ENCODE measurements at regions not wholly inside any gene's neighbourhood (a gene's known extent, or its start where the extent isn't known, plus 50 kb on each side); places are given as distances from the start of the nearest gene placed in this dataset.

DNA sequence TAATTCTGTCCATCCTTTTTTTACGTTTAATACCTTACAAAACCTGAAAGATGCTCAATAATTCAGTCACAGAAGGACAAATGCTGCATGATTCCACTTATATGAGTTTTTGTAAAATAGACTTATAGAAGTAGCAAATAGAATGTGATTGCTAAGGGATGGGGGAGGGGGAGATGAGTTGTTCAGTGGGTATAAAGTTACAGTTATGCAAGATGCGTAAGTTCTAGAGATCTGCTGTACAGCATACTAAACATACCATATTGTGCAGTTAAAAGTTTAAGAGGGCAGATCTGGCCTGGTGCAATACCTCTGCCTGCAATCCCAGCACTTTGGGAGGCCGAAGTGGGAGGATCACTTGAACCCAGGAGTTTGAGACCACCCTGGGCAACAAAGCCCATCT lies 78.8 kb downstream of the TET3 start:
- TF ChIP-seq, protein P1, sequence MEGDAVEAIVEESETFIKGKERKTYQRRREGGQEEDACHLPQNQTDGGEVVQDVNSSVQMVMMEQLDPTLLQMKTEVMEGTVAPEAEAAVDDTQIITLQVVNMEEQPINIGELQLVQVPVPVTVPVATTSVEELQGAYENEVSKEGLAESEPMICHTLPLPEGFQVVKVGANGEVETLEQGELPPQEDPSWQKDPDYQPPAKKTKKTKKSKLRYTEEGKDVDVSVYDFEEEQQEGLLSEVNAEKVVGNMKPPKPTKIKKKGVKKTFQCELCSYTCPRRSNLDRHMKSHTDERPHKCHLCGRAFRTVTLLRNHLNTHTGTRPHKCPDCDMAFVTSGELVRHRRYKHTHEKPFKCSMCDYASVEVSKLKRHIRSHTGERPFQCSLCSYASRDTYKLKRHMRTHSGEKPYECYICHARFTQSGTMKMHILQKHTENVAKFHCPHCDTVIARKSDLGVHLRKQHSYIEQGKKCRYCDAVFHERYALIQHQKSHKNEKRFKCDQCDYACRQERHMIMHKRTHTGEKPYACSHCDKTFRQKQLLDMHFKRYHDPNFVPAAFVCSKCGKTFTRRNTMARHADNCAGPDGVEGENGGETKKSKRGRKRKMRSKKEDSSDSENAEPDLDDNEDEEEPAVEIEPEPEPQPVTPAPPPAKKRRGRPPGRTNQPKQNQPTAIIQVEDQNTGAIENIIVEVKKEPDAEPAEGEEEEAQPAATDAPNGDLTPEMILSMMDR (IDR thresholded peaks at IDR 0.05; ENCODE audit: insufficient read depth, low read depth, low read length), result no peak
- H3K4me3 ChIP-seq (ENCODE audit: low read depth, low read length), result no peak overlapping the region
- peak; percentile 48 for DNase-seq (ENCODE audit: low read depth)

DNA sequence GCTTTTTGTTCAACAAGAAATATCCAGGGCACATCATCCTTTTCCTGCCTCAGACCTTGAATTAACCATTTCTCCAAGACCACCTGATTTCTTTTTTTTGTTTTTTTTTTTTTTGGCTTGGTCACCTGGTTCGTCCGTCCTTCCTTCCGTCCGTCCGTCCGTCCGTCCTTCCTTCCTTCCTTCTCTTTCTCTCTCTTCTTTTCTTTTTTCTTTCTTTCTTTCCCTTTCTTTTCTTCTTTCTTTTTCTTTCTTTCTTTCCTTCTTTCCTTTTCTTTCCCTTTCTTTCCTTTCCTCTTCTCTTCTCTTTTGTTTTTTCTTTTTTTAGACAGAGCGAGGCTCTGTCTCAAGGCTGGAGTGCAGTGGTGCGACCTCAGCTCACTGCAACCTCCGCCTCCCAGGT lies 80.7 kb downstream of the TET3 start:
- no peak for DNase-seq (ENCODE audit: low read depth)
- TF ChIP-seq, protein P1 (IDR thresholded peaks at IDR 0.05; ENCODE audit: insufficient read depth, low read depth, low read length), result no peak
- H3K4me3 ChIP-seq (ENCODE audit: low read depth, low read length), result no peak overlapping the region

DNA sequence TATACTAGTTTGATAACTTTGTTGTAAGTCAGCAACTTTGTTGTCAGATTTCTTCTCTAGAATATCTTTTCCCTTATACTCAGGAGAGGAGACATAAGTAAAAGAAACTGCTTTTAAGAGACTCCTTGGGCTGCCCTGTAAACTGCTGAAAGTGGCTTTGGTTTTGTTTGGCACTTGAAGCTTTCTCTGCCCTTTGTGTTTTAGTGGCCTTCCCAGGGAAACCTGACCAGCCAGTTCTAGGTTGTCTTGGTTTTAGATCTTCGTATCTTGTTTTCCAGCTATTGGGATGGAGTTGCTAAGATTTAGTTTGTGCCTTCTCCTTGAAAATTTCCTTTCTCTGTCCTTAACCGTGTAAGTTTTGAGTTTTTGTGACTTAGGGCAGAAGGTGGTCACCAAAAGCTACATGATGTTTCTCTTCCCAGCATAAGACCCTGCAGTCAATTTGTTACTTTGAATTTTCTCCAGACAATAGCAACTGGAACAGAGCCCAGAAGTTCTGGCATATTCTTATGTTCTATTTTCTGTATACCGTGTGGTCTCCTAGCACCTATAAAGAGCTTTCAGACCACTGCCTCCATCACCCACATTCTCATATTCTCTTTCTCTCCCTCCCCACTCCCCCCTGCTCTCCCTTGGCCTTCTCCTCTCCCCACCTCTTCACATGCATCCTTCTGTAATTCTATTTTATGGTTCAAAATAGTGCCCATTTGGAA lies 81.1 kb downstream of the BOLA3 start:
- no peak for DNase-seq (ENCODE audit: low read depth)
- H3K4me3 ChIP-seq (ENCODE audit: low read depth, low read length), result no peak overlapping the region
- TF ChIP-seq, protein P1 (IDR thresholded peaks at IDR 0.05; ENCODE audit: insufficient read depth, low read depth, low read length), result no peak

DNA sequence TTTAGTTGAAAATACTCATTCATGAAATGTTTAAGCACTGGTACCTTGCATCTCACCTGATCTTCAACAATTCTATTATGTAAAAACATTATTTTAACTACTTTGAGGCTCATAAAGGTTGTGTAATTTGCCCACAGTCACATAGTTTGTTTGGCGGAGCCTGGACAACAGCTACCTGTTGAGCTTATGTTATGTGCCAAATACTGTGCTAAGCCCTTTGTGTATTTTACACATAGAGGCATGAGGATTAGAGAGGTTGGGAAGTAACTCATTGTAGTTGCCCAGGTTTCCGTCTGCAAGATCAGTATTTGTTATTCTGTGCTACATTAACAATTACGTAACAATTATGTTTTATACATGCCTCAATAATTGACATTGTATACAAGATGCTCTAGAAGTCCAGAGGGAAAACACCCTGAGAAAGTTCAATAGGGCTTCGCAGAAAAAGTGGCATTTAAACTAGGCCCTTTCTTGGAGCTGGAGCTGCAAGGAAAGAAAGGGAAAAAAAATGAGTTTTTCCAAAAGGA lies 80.4 kb downstream of the BOLA3 start:
- TF ChIP-seq, protein P1 (IDR thresholded peaks at IDR 0.05; ENCODE audit: insufficient read depth, low read depth, low read length), result no peak
- DNase-seq (ENCODE audit: low read depth), result no peak
- H3K4me3 ChIP-seq (ENCODE audit: low read depth, low read length), result no peak overlapping the region

DNA sequence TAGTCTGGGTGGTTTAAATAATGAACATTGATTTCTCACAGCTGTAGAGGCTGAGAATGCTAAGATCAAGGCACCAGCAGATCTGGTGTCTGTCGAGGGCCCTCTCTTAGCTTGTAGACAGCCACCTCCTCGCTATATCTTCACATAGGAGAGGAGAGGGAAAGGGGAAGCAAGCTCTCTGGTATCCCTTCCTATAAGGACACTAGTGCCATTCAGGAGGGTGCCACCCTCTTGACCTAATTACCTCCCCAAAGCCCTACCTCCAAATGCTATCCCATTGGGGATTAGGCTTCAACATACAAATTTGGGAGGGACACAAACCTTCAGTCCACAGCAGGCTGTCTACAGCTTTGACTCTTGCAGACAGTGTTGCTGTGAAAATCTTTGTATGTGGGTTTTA lies 76.7 kb downstream of the BOLA3 start:
- DNase-seq (ENCODE audit: low read depth), result no peak
- TF ChIP-seq, protein P1 (IDR thresholded peaks at IDR 0.05; ENCODE audit: insufficient read depth, low read depth, low read length), result no peak
- H3K4me3 ChIP-seq (ENCODE audit: low read depth, low read length), result no peak overlapping the region

DNA sequence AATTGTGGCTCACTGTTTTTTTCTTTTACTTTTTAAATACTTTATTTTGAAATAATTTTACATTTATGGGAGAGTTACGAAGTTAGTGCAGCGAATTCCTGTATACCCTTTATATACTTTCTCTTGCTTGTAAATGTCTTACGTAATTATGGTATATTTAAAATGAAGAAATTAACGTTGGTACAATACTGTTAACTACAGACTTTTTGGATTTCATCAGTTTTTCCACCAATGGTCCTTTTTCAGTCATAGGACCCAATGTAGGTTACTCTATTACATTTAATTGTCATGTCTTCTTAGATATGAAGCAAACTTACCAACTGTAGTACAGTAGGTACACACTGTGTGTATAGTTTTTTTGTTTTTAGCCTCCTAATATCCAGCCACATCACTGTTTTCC lies 76.3 kb downstream of the BOLA3 start:
- no peak for DNase-seq (ENCODE audit: low read depth)
- H3K4me3 ChIP-seq (ENCODE audit: low read depth, low read length), result no peak overlapping the region
- TF ChIP-seq, protein P1 (IDR thresholded peaks at IDR 0.05; ENCODE audit: insufficient read depth, low read depth, low read length), result no peak

DNA sequence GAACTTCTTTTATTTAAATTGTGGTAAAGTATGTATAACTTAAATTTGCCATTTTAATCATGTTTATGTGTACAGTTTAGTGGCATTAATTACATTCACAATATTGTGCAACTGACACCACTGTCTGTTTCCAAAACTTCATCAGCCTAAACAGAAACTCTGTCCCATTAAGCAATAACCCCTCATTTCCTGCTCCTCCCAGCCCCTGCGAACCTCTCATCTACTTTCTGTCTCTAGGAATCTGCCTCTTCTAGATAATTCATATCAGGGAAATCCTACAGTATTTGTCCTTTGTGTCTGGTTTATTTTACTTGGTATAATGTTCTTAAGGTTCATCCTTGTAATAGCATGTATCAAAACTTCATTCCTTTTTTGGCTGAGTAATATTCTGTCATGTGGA lies 75.1 kb downstream of the BOLA3 start:
- peak; percentile 65 for DNase-seq (ENCODE audit: low read depth)
- TF ChIP-seq, protein P1 (IDR thresholded peaks at IDR 0.05; ENCODE audit: insufficient read depth, low read depth, low read length), result no peak

More for the DNA sequence above, 75.1 kb downstream of the BOLA3 start:
- H3K4me3 ChIP-seq (ENCODE audit: low read depth, low read length), result no peak overlapping the region
